ENCODE measurements at regions not wholly inside any gene's neighbourhood (a gene's known extent, or its start where the extent isn't known, plus 50 kb on each side); places are given as distances from the start of the nearest gene placed in this dataset.

DNA sequence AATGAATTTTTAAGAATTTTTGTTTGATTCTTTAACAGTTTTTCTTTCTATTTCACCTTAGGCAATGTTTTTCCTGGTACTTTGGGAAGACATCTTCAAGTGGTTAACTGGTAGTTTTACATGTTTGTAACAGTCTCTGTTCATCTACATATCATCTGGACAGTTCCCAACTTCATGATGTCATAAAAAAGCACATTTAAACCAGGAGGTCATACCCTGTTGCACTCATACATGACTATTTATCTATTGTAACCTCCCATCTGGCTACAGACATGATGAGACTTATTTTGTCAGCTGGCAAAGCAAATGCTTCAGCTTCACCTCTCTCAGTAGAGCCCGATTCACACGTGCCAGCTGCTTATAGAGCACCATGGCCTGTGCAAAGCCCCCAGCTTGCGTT, 99.8 kb upstream of the YPEL5 start:
- TF ChIP-seq, protein P1, sequence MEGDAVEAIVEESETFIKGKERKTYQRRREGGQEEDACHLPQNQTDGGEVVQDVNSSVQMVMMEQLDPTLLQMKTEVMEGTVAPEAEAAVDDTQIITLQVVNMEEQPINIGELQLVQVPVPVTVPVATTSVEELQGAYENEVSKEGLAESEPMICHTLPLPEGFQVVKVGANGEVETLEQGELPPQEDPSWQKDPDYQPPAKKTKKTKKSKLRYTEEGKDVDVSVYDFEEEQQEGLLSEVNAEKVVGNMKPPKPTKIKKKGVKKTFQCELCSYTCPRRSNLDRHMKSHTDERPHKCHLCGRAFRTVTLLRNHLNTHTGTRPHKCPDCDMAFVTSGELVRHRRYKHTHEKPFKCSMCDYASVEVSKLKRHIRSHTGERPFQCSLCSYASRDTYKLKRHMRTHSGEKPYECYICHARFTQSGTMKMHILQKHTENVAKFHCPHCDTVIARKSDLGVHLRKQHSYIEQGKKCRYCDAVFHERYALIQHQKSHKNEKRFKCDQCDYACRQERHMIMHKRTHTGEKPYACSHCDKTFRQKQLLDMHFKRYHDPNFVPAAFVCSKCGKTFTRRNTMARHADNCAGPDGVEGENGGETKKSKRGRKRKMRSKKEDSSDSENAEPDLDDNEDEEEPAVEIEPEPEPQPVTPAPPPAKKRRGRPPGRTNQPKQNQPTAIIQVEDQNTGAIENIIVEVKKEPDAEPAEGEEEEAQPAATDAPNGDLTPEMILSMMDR (conservative IDR thresholded peaks at IDR 0.05), result no peak
- Mint-ChIP-seq H3K27me3 (no peaks in the 10 kb centered on the region), H3K9me3 (no peaks in the 10 kb centered on the region), H3K36me3 (no peaks in the 10 kb centered on the region), H3K4me3 (no peak overlapping the region), H3K27ac (peak overlapping the region; percentile 93), H3K4me1 (ENCODE audit: unreplicated experiment) (no peaks in the 10 kb centered on the region)
- no peak for DNase-seq (ENCODE audit: extremely low spot score, unreplicated experiment)

DNA sequence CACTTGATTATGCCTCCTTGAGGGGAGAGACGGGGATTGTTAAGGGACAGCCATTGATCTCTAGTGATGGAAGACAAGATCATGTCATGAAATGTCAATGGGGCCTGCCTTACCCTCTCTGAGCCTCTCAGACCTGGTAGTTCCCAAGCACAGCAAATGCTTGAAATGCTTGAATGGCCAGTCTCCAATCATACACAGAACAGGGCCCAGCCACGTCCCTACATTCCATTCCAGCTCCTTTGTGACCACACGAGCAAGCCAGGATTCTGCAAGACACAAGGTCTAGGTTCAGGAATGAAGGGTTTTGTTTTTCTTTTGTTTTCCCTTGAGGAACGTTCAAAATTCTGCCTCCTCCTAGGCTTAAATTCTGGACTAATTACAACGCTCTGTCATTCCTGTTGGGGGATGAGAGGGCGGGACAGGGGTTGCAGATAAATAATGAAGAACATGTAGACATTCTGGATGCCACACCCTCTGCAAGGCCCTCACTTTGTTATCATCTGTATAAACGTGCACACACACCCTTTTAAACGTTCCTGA, 98.1 kb upstream of the YPEL5 start:
- peak overlapping the region; percentile 93 for H3K27ac Mint-ChIP-seq

DNA sequence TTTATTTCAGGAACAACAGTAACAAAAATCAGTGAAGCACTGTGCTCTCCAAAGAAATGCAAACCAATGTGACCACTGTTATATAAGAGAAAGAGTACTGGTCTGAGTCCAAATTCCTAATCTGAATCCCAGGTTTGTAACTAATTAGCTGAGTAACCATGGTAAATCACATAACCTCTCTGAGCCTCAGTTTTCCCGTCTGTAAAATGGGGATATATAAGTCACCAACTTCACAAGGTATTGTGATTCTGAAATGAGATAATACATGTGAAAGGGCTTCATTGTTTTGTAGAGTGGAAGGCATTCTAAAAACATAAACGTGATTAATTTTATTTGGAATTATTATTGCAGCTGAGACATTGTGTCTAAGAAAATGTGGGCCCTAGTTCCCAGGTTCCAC, 91.3 kb upstream of the YPEL5 start:
- TF ChIP-seq, protein P1 (conservative IDR thresholded peaks at IDR 0.05), result no peak

More for the DNA sequence above, 98.1 kb upstream of the YPEL5 start:
- Mint-ChIP-seq H3K36me3 (no peaks in the 10 kb centered on the region), H3K4me1 (ENCODE audit: unreplicated experiment) (no peaks in the 10 kb centered on the region), H3K4me3 (peak overlapping the region; percentile 58), H3K9me3 (peaks cover 4% of the 10 kb centered on the region), H3K27me3 (no peaks in the 10 kb centered on the region)
- no peak for DNase-seq (ENCODE audit: extremely low spot score, unreplicated experiment)
- TF ChIP-seq, protein P1 (conservative IDR thresholded peaks at IDR 0.05), result no peak

DNA sequence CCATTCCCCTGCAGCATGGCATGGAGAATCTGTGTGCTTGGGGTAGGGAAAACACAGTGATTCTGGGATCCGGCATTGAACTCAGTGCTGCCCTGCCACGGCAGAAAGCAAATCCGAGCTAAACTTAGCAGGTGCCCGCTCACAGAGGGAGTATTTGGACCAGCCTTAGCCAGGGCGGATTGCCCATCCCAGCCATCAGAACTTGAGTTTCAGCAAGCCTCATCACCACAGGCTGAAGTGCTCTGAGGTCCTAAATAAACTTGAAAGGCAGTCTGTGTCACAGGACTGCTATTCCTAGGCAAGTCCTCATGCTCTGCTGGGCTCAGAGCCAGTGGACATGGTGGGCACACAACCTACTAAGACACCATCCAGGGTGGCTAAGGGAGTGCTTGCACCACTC, 86.2 kb upstream of the YPEL5 start:
- H3K36me3 Mint-ChIP-seq, result no peaks in the 10 kb centered on the region
- H3K27ac Mint-ChIP-seq, result no peak overlapping the region
- no peaks in the 10 kb centered on the region for H3K27me3 Mint-ChIP-seq
- no peak for DNase-seq (ENCODE audit: extremely low spot score, unreplicated experiment)
- no peaks in the 10 kb centered on the region for H3K4me1 Mint-ChIP-seq (ENCODE audit: unreplicated experiment)
- H3K9me3 Mint-ChIP-seq, result peaks cover 3% of the 10 kb centered on the region
- TF ChIP-seq, protein P1 (conservative IDR thresholded peaks at IDR 0.05), result no peak
- H3K4me3 Mint-ChIP-seq, result no peak overlapping the region

More for the DNA sequence above, 91.3 kb upstream of the YPEL5 start:
- H3K4me3 Mint-ChIP-seq, result no peak overlapping the region
- H3K27me3 Mint-ChIP-seq, result no peaks in the 10 kb centered on the region
- peaks cover 4% of the 10 kb centered on the region for H3K9me3 Mint-ChIP-seq
- no peak overlapping the region for H3K27ac Mint-ChIP-seq
- no peaks in the 10 kb centered on the region for H3K4me1 Mint-ChIP-seq (ENCODE audit: unreplicated experiment)
- DNase-seq (ENCODE audit: extremely low spot score, unreplicated experiment), result no peak
- no peaks in the 10 kb centered on the region for H3K36me3 Mint-ChIP-seq

DNA sequence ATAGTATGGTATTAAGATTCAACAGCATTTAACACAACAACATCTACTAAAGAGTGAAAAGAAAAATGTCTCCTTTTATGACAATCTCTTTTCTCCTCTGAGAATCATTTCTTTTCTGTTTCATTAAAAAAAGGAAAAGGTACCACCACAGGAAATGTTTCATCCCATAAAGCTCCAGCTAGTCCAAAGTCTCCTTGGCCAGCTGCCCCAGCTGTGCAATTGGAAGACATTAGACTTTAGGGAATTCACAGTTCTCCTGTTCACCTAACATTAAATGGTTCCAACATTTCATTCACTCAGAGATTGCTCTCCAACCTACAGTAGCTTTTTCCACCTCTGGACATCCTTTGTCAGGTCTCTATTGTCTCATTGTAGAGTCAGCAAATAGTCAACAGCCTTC, 78.7 kb upstream of the YPEL5 start:
- TF ChIP-seq, protein P1 (conservative IDR thresholded peaks at IDR 0.05), result no peak
- no peak for DNase-seq (ENCODE audit: extremely low spot score, unreplicated experiment)
- H3K9me3 Mint-ChIP-seq, result peaks cover 6% of the 10 kb centered on the region
- peaks cover 4% of the 10 kb centered on the region for H3K36me3 Mint-ChIP-seq
- H3K27me3 Mint-ChIP-seq, result peaks cover 11% of the 10 kb centered on the region
- no peak overlapping the region for H3K4me3 Mint-ChIP-seq
- no peak overlapping the region for H3K27ac Mint-ChIP-seq
- peaks cover 18% of the 10 kb centered on the region for H3K4me1 Mint-ChIP-seq (ENCODE audit: unreplicated experiment)
